ENCODE measurements at regions not wholly inside any gene's neighbourhood (a gene's known extent, or its start where the extent isn't known, plus 50 kb on each side); places are given as distances from the start of the nearest gene placed in this dataset.

DNA sequence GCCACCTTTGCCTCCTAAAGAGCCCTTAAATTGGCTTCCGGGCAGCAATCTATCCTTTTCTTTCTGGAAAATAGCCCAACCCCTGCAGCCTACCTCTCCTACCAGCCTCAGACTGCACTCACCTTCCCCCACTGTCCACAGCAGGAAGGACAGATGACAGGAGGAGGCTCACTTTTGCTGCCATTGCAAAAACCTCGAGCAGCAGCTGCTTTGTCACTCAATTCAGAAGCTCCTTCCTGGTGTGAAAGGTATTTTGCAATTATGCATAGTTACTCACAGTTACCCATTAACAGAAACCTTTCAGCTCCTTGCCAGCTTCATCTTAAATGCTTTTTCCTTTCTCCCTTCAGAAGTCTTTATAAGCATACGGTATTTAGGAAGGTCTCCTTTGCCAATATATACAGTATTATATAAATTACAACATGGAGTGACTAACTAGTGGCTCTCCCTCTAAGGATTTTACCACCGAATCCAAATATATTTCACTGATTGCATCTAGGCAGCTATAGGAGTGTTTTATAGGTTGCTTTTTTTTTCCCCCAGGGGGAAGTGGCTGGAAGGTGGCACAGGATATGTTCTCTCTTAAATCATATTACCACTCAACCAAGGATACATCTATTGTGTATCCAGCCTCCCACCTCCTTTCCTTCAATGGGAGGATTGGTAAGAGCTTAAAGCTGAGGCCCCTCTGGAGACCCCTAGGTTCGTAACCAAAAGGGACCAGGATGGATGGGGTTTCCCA is 142.1 kb upstream of the IPO9 start:
- TF ChIP-seq, protein P1, sequence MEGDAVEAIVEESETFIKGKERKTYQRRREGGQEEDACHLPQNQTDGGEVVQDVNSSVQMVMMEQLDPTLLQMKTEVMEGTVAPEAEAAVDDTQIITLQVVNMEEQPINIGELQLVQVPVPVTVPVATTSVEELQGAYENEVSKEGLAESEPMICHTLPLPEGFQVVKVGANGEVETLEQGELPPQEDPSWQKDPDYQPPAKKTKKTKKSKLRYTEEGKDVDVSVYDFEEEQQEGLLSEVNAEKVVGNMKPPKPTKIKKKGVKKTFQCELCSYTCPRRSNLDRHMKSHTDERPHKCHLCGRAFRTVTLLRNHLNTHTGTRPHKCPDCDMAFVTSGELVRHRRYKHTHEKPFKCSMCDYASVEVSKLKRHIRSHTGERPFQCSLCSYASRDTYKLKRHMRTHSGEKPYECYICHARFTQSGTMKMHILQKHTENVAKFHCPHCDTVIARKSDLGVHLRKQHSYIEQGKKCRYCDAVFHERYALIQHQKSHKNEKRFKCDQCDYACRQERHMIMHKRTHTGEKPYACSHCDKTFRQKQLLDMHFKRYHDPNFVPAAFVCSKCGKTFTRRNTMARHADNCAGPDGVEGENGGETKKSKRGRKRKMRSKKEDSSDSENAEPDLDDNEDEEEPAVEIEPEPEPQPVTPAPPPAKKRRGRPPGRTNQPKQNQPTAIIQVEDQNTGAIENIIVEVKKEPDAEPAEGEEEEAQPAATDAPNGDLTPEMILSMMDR (IDR thresholded peaks at IDR 0.05 in 4 of 5, conservative IDR thresholded peaks at IDR 0.05 in 1 of 5) = no peak
- TF ChIP-seq POLR2A (IDR thresholded peaks at IDR 0.05) = no peak
